HG03432 (cell line): ENCODE measurements at regions not wholly inside any gene's neighbourhood (a gene's known extent, or its start where the extent isn't known, plus 50 kb on each side); places are given as distances from the start of the nearest gene placed in this dataset.
"Not testable (repeated sequence)": the region's sequence is repeated elsewhere in the genome, so short reads cannot be mapped to it uniquely, and the experiment has no call there.

Experiments
- ATAC-seq: cut with Tn5 transposase; IDR thresholded peaks from one replicate; pipeline ENCODE4 v1.9.1; 2021; ENCODE audit warnings: mild to moderate bottlenecking, moderate library complexity; ENCODE audit not compliant: unreplicated experiment

- no peak for ATAC-seq
These were observed 1474.1 kb upstream of the SEL1L start for GRCh38 chr14:83007641-83008225.

GRCh38 chr14:83017296-83017695 is 1483.6 kb upstream of the SEL1L start:
- no peak for ATAC-seq

GRCh38 chr14:83019744-83020414 is 1486.2 kb upstream of the SEL1L start:
- ATAC-seq = peak; percentile 60

GRCh38 chr14:83021323-83021722 is 1487.7 kb upstream of the SEL1L start:
- no peak for ATAC-seq

- ATAC-seq = no peak
These were observed 1489.7 kb upstream of the SEL1L start for GRCh38 chr14:83023369-83023768.

GRCh38 chr14:83041224-83041623 is 1507.6 kb upstream of the SEL1L start:
- ATAC-seq = no peak

GRCh38 chr14:83042858-83043257 is 1509.2 kb upstream of the SEL1L start:
- ATAC-seq = no peak

- no peak for ATAC-seq
These were observed 1510.3 kb upstream of the SEL1L start for GRCh38 chr14:83044001-83044400.

- ATAC-seq = no peak
These were observed 1513.6 kb upstream of the SEL1L start for GRCh38 chr14:83047059-83047830.

- ATAC-seq = no peak
These were observed 1519.5 kb upstream of the SEL1L start for GRCh38 chr14:83053022-83053710.

GRCh38 chr14:83058068-83058467 is 1524.4 kb upstream of the SEL1L start:
- ATAC-seq = no peak

- peak; percentile 71 for ATAC-seq
These were observed 1538.3 kb upstream of the SEL1L start for GRCh38 chr14:83071888-83072501.

GRCh38 chr14:83085136-83085535 is 1551.5 kb upstream of the SEL1L start:
- ATAC-seq = no peak

- ATAC-seq = no peak
These were observed 1552.1 kb upstream of the SEL1L start for GRCh38 chr14:83085725-83086124.

- not testable (repeated sequence) for ATAC-seq
These were observed 1558.6 kb upstream of the SEL1L start for GRCh38 chr14:83091991-83092956.

- ATAC-seq = no peak
These were observed 1562.4 kb upstream of the SEL1L start for GRCh38 chr14:83096092-83096491.

- ATAC-seq = no peak
These were observed 1568.2 kb upstream of the SEL1L start for GRCh38 chr14:83101846-83102245.

- no peak for ATAC-seq
These were observed 1584.4 kb upstream of the SEL1L start for GRCh38 chr14:83118029-83118428.

- ATAC-seq = no peak
These were observed 1586.5 kb upstream of the SEL1L start for GRCh38 chr14:83120187-83120586.

GRCh38 chr14:83126076-83126475 is 1592.4 kb upstream of the SEL1L start:
- ATAC-seq = no peak
